Large intestine (tissue), 3 donors: ENCODE measurements at regions not wholly inside any gene's neighbourhood (a gene's known extent, or its start where the extent isn't known, plus 50 kb on each side); places are given as distances from the start of the nearest gene placed in this dataset.
A peak's percentile ranks its signal among the peaks of the same experiment; 100 is the strongest.

Experiments used
- DNase-seq, 2 donors: peaks; one replicate each; pipeline versions ENCODE4 v3.0.0 to v3.0.0-alpha.2; 2013
- H3K27ac ChIP-seq: one replicate; pipeline ENCODE4 v1.5.1; 2013; ENCODE audit warnings: low read length
- H3K27me3 ChIP-seq: 2 replicates; pipeline ENCODE4 v1.6.1; 2013; ENCODE audit warnings: low read length; ENCODE audit not compliant: control insufficient read depth, insufficient read depth
- H3K36me3 ChIP-seq: 2 replicates; pipeline ENCODE4 v1.6.1; 2013; ENCODE audit warnings: low read length; ENCODE audit not compliant: control insufficient read depth, insufficient read depth
- H3K4me1 ChIP-seq: one replicate; pipeline ENCODE4 v1.6.1; 2013; ENCODE audit warnings: low read length; ENCODE audit not compliant: control insufficient read depth, insufficient read depth
- H3K4me3 ChIP-seq: one replicate; pipeline ENCODE4 v1.5.1; 2013; ENCODE audit warnings: low read length
- H3K9me3 ChIP-seq: one replicate; pipeline ENCODE4 v1.6.1; 2013; ENCODE audit warnings: mild to moderate bottlenecking, low read depth, low read length, moderate library complexity; ENCODE audit not compliant: control insufficient read depth
- WGBS: methylation state at CpG from one replicate; pipeline ENCODE4 v1.1.5; 2013; ENCODE audit warnings: low lambda C conversion rate; ENCODE audit not compliant: insufficient coverage; 5-methylcytosine and 5-hydroxymethylcytosine counted together

DNA sequence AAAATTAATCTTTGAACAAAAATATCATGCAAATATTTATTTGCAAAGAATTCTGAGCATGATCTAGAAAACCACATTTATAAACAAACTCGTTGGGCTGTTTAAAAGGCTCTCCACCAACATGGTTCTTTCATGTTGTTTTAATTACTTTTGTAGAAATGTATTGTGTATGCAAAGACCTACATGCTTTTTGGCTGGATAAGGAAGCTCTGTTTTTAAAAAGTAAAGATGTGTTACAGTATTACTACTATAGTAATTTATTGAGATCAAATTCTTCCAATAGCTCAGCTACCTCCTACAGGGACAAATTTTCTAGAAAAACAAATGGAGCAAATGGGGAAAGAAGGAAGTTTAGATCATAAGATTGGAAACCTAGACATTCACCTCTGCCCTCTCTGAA, 177.5 kb upstream of the TTC29 start:
- no peak for DNase-seq
- no peak overlapping the region for H3K27ac ChIP-seq
- no peaks in the 10 kb centered on the region for H3K4me1 ChIP-seq
- H3K9me3 ChIP-seq, result no peaks in the 10 kb centered on the region
- no peaks in the 10 kb centered on the region for H3K36me3 ChIP-seq
- 78% methylated on average over 1 of the region's 1 CpG for WGBS
- H3K27me3 ChIP-seq, result no peaks in the 10 kb centered on the region
- no peak overlapping the region for H3K4me3 ChIP-seq

DNA sequence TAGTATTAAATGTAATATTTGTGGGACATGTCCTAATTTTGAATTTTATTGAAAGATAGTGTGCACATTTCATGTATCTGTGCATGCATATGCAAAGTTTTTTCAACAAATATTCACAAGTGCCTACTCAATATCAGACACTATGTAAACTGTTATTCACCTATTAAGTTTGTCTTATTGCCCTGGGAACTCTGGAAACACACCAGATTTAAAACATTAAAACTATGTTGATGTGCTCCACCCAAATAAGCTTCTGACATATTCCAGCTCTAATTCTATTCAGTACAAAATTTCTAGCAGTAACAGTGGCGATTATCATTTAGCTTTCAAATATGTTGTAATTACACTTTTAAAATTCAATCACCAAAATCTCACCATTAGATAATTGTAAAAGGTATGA, 183.1 kb upstream of the TTC29 start:
- no peaks in the 10 kb centered on the region for H3K36me3 ChIP-seq
- WGBS, result 71% methylated on average over 1 of the region's 1 CpG

GRCh38 chr4:147129687-147130086, 184.0 kb upstream of the TTC29 start:
- Histone ChIP-seq H3K4me3 (no peak overlapping the region), H3K36me3 (no peaks in the 10 kb centered on the region), H3K27ac (no peak overlapping the region), H3K27me3 (no peaks in the 10 kb centered on the region), H3K9me3 (no peaks in the 10 kb centered on the region), H3K4me1 (no peaks in the 10 kb centered on the region)
- DNase-seq, result no peak
- WGBS, result no CpG with 5 or more reads among the region's 2 CpGs

More for the DNA sequence above, 183.1 kb upstream of the TTC29 start:
- Histone ChIP-seq H3K4me3 (no peak overlapping the region), H3K27ac (no peak overlapping the region), H3K4me1 (no peaks in the 10 kb centered on the region), H3K9me3 (no peaks in the 10 kb centered on the region), H3K27me3 (no peaks in the 10 kb centered on the region)
- no peak for DNase-seq

GRCh38 chr4:147134536-147135210, 189.0 kb upstream of the TTC29 start:
- Histone ChIP-seq H3K4me1 (no peaks in the 10 kb centered on the region), H3K9me3 (no peaks in the 10 kb centered on the region), H3K36me3 (no peaks in the 10 kb centered on the region), H3K4me3 (no peak overlapping the region), H3K27me3 (no peaks in the 10 kb centered on the region), H3K27ac (no peak overlapping the region)
- DNase-seq, result no peak
- WGBS, result no CpG with 5 or more reads among the region's 4 CpGs

- Histone ChIP-seq H3K9me3 (no peaks in the 10 kb centered on the region), H3K27me3 (no peaks in the 10 kb centered on the region), H3K27ac (no peak overlapping the region), H3K36me3 (no peaks in the 10 kb centered on the region), H3K4me1 (no peaks in the 10 kb centered on the region), H3K4me3 (no peak overlapping the region)
- 94% methylated on average over 2 of the region's 3 CpGs for WGBS
- peak in 1 of 2 donors; percentile 32 for DNase-seq
These were observed 190.6 kb upstream of the TTC29 start for GRCh38 chr4:147136310-147136709.

- Histone ChIP-seq H3K36me3 (no peaks in the 10 kb centered on the region), H3K27me3 (no peaks in the 10 kb centered on the region), H3K9me3 (no peaks in the 10 kb centered on the region), H3K4me3 (no peak overlapping the region), H3K4me1 (no peaks in the 10 kb centered on the region), H3K27ac (no peak overlapping the region)
- WGBS, result no CpG with 5 or more reads among the region's 5 CpGs
- no peak for DNase-seq
These were observed 191.1 kb upstream of the TTC29 start for GRCh38 chr4:147136751-147137150.

DNA sequence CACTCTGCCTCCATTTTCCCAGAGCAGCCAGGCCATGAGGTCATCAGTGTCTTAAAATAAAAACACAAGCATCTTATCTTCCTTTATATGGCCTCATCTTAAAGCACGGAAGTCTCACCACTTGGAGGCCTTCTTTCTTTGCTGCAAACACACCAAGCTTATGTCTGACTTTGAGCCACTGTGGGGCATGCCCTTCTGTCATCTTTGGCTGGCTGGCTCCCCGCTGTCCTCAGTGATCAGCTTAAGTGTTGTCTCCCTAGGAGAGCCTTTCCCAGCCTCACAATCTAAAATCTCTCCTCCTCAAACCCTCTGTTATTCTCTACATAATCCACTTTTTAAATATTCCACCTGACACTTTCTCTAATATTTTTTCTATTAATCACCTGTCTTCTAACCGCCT, 191.6 kb upstream of the TTC29 start:
- no peak for DNase-seq
- H3K4me3 ChIP-seq, result no peak overlapping the region
- no peak overlapping the region for H3K27ac ChIP-seq
- no peaks in the 10 kb centered on the region for H3K36me3 ChIP-seq
- H3K9me3 ChIP-seq, result no peaks in the 10 kb centered on the region
- no peaks in the 10 kb centered on the region for H3K27me3 ChIP-seq
- no peaks in the 10 kb centered on the region for H3K4me1 ChIP-seq
- WGBS, result 100% methylated on average over 1 of the region's 3 CpGs

DNA sequence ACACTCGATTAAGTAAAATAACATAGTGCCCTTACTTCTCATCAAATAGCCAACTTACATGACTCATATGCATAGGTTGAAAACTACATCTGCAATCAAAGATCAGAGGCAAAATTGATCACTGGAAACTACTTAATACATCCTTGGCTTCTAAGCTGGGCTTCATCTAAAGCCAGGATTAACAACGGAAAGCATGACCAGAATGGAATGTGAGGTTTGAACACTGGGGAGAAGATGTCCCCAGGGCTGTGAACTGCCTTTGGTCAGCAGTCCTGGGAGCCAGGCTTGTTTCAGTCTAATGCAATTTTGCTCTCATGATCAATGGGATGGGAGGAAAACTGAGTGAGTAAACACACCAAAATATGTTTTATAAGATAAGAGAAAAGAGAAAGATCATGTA, 192.5 kb upstream of the TTC29 start:
- Histone ChIP-seq H3K27ac (no peak overlapping the region), H3K4me1 (no peaks in the 10 kb centered on the region), H3K4me3 (no peak overlapping the region), H3K9me3 (no peaks in the 10 kb centered on the region), H3K27me3 (no peaks in the 10 kb centered on the region), H3K36me3 (no peaks in the 10 kb centered on the region)
- no peak for DNase-seq
- WGBS, result no CpG with 5 or more reads among the region's 2 CpGs

DNA sequence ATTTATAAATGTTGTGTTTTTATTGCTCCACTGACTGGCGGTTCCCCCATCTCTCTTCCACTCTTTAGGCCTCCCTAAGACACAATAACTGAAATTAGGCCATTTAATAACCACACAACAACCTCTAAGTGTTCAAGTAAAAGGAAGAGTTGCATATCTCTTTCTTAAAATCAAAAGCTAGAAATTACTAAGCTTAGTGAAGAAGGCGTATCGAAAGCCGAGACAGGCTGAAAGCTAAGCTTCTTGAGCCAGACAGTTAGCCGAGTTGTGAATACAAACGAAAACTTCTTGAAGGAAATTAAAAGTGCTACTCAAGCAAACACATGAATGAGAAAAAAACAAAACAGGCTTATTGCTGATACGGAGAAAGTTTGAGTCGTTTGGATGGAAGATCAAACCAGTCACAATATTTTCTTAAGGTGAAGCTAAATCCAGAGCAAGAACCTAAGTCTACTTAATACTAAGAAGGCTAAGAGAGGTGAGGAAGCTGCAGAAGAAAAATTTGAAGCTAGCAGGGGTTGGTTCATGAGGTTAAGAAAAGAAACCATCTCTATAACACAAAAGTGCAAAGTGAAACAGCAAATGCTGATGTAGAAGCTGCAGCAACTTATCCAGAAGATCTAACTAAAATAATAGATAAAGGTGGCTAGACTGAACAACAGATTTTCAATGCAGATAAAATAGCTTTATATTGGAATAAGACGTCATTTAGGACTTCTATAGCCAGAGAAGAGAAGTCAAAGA, 194.0 kb upstream of the TTC29 start:
- 94% methylated on average over 7 of the region's 9 CpGs for WGBS
- no peak for DNase-seq

GRCh38 chr4:147151763-147152162, 206.1 kb upstream of the TTC29 start:
- H3K4me1 ChIP-seq, result no peaks in the 10 kb centered on the region
- no peaks in the 10 kb centered on the region for H3K36me3 ChIP-seq
- DNase-seq, result no peak
- no peaks in the 10 kb centered on the region for H3K27me3 ChIP-seq
- H3K9me3 ChIP-seq, result no peaks in the 10 kb centered on the region
- no peak overlapping the region for H3K4me3 ChIP-seq
- no peak overlapping the region for H3K27ac ChIP-seq

More for the DNA sequence above, 194.0 kb upstream of the TTC29 start:
- Histone ChIP-seq H3K27me3 (no peaks in the 10 kb centered on the region), H3K9me3 (no peaks in the 10 kb centered on the region), H3K36me3 (no peaks in the 10 kb centered on the region), H3K4me3 (no peak overlapping the region), H3K4me1 (no peaks in the 10 kb centered on the region), H3K27ac (no peak overlapping the region)
